PC-9 (cell line): ENCODE measurements at regions not wholly inside any gene's neighbourhood (a gene's known extent, or its start where the extent isn't known, plus 50 kb on each side); places are given as distances from the start of the nearest gene placed in this dataset.
"Not testable (repeated sequence)": the region's sequence is repeated elsewhere in the genome, so short reads cannot be mapped to it uniquely, and the experiment has no call there.

Experiments
- BruUV-seq: library from RNA; stranded (reverse); fragments of 400-500 nt; replicated peaks from 2 replicates; lab custom pipeline; 2021; lab: Mats Ljungman, UMichigan
- CTCF ChIA-PET: fragments of 300-600 bp; sonication (Branson Sonifier 250); formaldehyde crosslinking; loops from one replicate; lab custom pipeline; 2022; ENCODE audit warnings: antibody characterized with exemption; lab: Charles Lee
- POLR2A ChIA-PET: fragments of 300-600 bp; sonication (Branson Sonifier 250); formaldehyde crosslinking; loops from one replicate; lab custom pipeline; 2022; ENCODE audit warnings: antibody characterized with exemption; ENCODE audit not compliant: unreplicated experiment; lab: Charles Lee
- DNase-seq, 2 experiments: peaks; one replicate each; pipeline versions ENCODE4 v3.0.0 to v3.0.0-alpha.2; 2015 to 2022; ENCODE audit warnings: mixed read lengths in 1 of 2
- H2AFZ ChIP-seq: fragments of 200-600 bp; sonication (generic); 2 replicates; pipeline ENCODE4 v1.8.1; 2017; ENCODE audit warnings: antibody characterized with exemption
- H3F3A ChIP-seq: fragments of 200-600 bp; sonication (generic); 2 replicates; pipeline ENCODE4 v1.8.1; 2017; ENCODE audit warnings: antibody characterized with exemption, mild to moderate bottlenecking, low read depth; ENCODE audit not compliant: insufficient read depth
- H3K27ac ChIP-seq: fragments of 200-600 bp; sonication (generic); 2 replicates; pipeline ENCODE4 v1.6.1; 2016; ENCODE audit warnings: mixed run types
- H3K27me3 ChIP-seq: fragments of 200-600 bp; sonication (generic); 2 replicates; pipeline ENCODE4 v1.6.1; 2016; ENCODE audit warnings: low read depth, mixed run types; ENCODE audit not compliant: insufficient read depth
- H3K36me3 ChIP-seq: fragments of 200-600 bp; sonication (generic); 2 replicates; pipeline ENCODE4 v1.6.1; 2016; ENCODE audit warnings: low read depth, mixed run types
- H3K4me1 ChIP-seq: fragments of 200-600 bp; sonication (generic); replicated peaks from 2 replicates; pipeline ENCODE4 v1.6.1; 2016; ENCODE audit warnings: mixed run types; ENCODE audit not compliant: insufficient read depth
- H3K4me2 ChIP-seq: fragments of 200-600 bp; sonication (generic); 2 replicates; pipeline ENCODE4 v1.6.1; 2017; ENCODE audit warnings: mixed run types
- H3K4me3 ChIP-seq: fragments of 200-600 bp; sonication (generic); 2 replicates; pipeline ENCODE4 v1.6.1; 2016; ENCODE audit warnings: mixed run types
- H3K79me2 ChIP-seq: fragments of 200-600 bp; sonication (generic); 2 replicates; pipeline ENCODE4 v1.6.1; 2017; ENCODE audit warnings: low read depth, mixed run types
- H3K9me2 ChIP-seq: fragments of 200-600 bp; sonication (generic); 2 replicates; pipeline ENCODE4 v1.8.1; 2017; ENCODE audit warnings: mild to moderate bottlenecking; ENCODE audit not compliant: insufficient read depth
- H3K9me3 ChIP-seq: fragments of 200-600 bp; sonication (generic); 2 replicates; pipeline ENCODE4 v1.8.1; 2016; ENCODE audit warnings: low read depth; ENCODE audit not compliant: insufficient read depth
- H4K20me1 ChIP-seq: fragments of 200-600 bp; sonication (generic); 2 replicates; pipeline ENCODE4 v1.8.1; 2017; ENCODE audit not compliant: insufficient read depth
- EZH2 ChIP-seq: fragments of 200-600 bp; sonication (generic); IDR thresholded peaks from 2 replicates; pipeline ENCODE4 v1.8.0; 2017; ENCODE audit warnings: antibody characterized with exemption, low read depth
- intact Hi-C: fragments of 100-400 bp; cut with micrococcal nuclease; formaldehyde crosslinking; loops from one replicate; pipeline ENCODE4 v1.10.0; 2022; ENCODE audit not compliant: unreplicated experiment
- TF ChIP-seq, protein P1 (sequence below): fragments of 200-600 bp; sonication (generic); conservative IDR thresholded peaks from 2 replicates; pipeline ENCODE4 v1.6.1; 2017; ENCODE audit warnings: mixed run types, antibody characterized with exemption, mild to moderate bottlenecking, moderate library complexity

DNA sequence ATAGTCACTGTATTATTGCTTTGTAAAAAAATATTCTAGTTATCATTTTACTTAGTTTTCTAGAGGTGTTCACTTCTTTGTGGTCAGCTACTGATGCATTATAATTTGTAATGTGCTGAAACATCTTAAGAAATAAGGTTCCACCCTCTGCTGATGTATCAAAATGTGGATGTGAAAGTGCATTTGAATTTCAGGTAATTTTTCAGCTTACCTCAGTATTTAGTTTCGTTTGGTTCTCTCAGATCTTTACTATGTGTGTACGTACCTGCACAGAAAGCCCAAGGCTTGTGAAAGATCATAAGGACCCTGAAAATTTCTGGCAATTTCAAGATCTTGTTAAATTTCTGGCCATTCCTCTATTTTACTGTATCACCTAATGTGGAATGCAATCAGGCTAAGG is 542.3 kb upstream of the TPK1 start:
- BruUV-seq: no TSS peak
- H3K4me3 ChIP-seq: no peak overlapping the region
- H3K4me2 ChIP-seq: no peak overlapping the region
- no peak for DNase-seq
- H4K20me1 ChIP-seq: no peaks in the 10 kb centered on the region
- no peak overlapping the region for H3K27ac ChIP-seq
- H3K9me3 ChIP-seq: peaks cover 2% of the 10 kb centered on the region; the same call in 1 of the 2 replicates
- TF ChIP-seq, protein P1, sequence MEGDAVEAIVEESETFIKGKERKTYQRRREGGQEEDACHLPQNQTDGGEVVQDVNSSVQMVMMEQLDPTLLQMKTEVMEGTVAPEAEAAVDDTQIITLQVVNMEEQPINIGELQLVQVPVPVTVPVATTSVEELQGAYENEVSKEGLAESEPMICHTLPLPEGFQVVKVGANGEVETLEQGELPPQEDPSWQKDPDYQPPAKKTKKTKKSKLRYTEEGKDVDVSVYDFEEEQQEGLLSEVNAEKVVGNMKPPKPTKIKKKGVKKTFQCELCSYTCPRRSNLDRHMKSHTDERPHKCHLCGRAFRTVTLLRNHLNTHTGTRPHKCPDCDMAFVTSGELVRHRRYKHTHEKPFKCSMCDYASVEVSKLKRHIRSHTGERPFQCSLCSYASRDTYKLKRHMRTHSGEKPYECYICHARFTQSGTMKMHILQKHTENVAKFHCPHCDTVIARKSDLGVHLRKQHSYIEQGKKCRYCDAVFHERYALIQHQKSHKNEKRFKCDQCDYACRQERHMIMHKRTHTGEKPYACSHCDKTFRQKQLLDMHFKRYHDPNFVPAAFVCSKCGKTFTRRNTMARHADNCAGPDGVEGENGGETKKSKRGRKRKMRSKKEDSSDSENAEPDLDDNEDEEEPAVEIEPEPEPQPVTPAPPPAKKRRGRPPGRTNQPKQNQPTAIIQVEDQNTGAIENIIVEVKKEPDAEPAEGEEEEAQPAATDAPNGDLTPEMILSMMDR: no peak
- no peak for TF ChIP-seq EZH2
- H3K9me2 ChIP-seq: no peaks in the 10 kb centered on the region
- H2AFZ ChIP-seq: no peak overlapping the region
- no peaks in the 10 kb centered on the region for H3K36me3 ChIP-seq
- ChIA-PET CTCF (no interaction called here), POLR2A (no interaction called here)
- no peaks in the 10 kb centered on the region for H3K27me3 ChIP-seq
- no peaks in the 10 kb centered on the region for H3K4me1 ChIP-seq
- H3K79me2 ChIP-seq: no peaks in the 10 kb centered on the region
- H3F3A ChIP-seq: no peaks in the 10 kb centered on the region
- intact Hi-C loops: no loop called here

DNA sequence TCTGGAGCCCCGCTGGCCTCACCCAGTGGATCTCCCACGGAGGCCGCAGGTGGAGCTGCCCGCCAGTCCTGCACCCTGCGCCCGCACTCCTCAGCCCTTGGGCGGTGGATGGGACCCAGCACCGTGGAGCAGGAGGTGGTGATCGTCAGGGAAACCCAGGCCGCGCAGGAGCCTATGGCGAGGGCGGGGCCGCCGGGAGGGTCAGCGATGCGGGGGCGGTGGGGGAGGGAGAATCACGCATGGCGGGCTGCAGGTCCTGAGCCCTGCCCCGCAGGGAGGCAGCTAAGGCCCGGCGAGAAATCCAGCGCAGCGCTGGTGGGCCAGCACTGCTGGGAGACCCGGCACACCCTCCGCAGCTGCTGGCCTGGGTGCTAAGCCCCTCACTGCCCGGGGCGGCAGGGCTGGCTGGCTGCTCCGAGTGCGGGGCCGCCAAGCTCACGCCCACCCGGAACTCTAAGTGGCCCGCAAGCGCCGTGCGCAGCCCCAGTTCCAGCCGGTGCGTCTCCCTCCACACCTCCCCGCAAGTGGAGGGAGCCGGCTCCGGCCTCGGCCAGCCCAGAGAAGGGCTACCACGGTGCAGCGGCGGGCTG is 524.8 kb upstream of the TPK1 start:
- TF ChIP-seq, protein P1: no peak
- no peak for TF ChIP-seq EZH2
- Histone ChIP-seq H3K4me1 (no peaks in the 10 kb centered on the region), H3K27ac (no peak overlapping the region), H3K79me2 (no peaks in the 10 kb centered on the region), H3K27me3 (no peaks in the 10 kb centered on the region), H3F3A (no peaks in the 10 kb centered on the region), H3K4me2 (no peak overlapping the region), H3K9me3 (no peaks in the 10 kb centered on the region), H3K36me3 (no peaks in the 10 kb centered on the region), H3K9me2 (no peaks in the 10 kb centered on the region), H4K20me1 (no peaks in the 10 kb centered on the region), H2AFZ (no peak overlapping the region), H3K4me3 (no peak overlapping the region)
- CTCF ChIA-PET: no interaction called here
- BruUV-seq: no TSS peak
- POLR2A ChIA-PET: no interaction called here
- intact Hi-C loops: no loop called here
- no peak for DNase-seq

DNA sequence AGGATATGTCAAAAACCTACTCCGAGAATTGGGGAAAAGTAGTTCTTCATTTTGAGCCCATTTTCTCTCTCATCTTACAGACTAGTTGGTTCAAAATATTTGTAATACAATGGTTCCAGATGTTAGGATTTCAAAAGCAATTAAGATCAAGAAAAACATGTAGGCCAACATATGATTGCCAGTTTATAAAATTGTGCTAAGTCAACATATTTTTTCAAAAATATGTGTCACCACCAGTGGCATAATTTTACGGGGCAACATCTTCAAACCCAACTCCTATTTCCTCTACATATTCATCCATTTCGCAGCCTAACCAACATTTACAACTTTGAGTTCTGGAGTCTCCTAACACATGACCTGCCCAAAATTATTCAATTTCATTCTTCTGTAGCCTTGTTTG is 514.5 kb upstream of the TPK1 start:
- intact Hi-C loops: no loop called here
- BruUV-seq: no TSS peak
- H3K4me2 ChIP-seq: no peak overlapping the region
- no peak overlapping the region for H3K27ac ChIP-seq
- H4K20me1 ChIP-seq: 0 out of 2 replicates have a peak, but pooled peaks cover 3% of the 10 kb centered on the region
- no peaks in the 10 kb centered on the region for H3K36me3 ChIP-seq
- H2AFZ ChIP-seq: no peak overlapping the region
- DNase-seq: no peak
- H3K9me2 ChIP-seq: no peaks in the 10 kb centered on the region
- no peaks in the 10 kb centered on the region for H3F3A ChIP-seq
- CTCF ChIA-PET: no interaction called here
- no peaks in the 10 kb centered on the region for H3K27me3 ChIP-seq
- no peaks in the 10 kb centered on the region for H3K9me3 ChIP-seq
- H3K79me2 ChIP-seq: no peaks in the 10 kb centered on the region
- no peak for TF ChIP-seq EZH2
- TF ChIP-seq, protein P1: no peak
- POLR2A ChIA-PET: no interaction called here
- no peak overlapping the region for H3K4me3 ChIP-seq
- H3K4me1 ChIP-seq: no peaks in the 10 kb centered on the region

DNA sequence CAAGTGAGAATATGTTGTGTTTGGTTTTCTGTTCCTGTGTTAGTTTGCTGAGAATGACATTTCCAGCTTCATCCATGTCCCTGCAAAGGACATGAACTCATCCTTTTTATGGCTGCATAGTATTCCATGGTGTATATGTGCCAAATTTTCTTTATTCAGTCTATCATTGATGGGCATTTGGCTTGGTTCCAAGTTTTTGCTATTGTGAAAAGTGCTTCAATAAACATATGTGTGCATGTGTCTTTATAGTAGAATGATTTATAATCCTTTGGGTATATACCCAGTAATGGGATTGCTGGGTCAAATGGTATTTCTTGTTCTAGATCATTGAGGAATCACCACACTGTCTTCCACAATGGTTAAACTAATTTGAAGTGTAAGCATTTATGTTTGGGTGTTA is 513.6 kb upstream of the TPK1 start:
- intact Hi-C loops, CTCF ChIA-PET, H3K27ac ChIP-seq, DNase-seq, H3K4me2 ChIP-seq, H3K4me1 ChIP-seq, H4K20me1 ChIP-seq, POLR2A ChIA-PET, H3K36me3 ChIP-seq, BruUV-seq, H3K9me3 ChIP-seq, H3K9me2 ChIP-seq, H3K27me3 ChIP-seq, H3K4me3 ChIP-seq, H2AFZ ChIP-seq, H3F3A ChIP-seq, H3K79me2 ChIP-seq: not testable (repeated sequence)
